Sigmoid colon (tissue), 4 donors: ENCODE measurements at regions not wholly inside any gene's neighbourhood (a gene's known extent, or its start where the extent isn't known, plus 50 kb on each side); places are given as distances from the start of the nearest gene placed in this dataset.

Experiments
- CTCF ChIP-seq, 4 experiments: fragments of 450-650 bp in 3 of 4; fragments of 200-600 bp in 1 of 4; IDR thresholded peaks; one replicate each; pipeline ENCODE4 v1.5.1; 2016 to 2019; ENCODE audit warnings: antibody characterized with exemption in 4 of 4, mild to moderate bottlenecking in 3 of 4, moderate library complexity in 2 of 4
- POLR2A ChIP-seq, 2 donors: fragments of 450-650 bp; IDR thresholded peaks; one replicate each; pipeline ENCODE4 v1.6.1; 2016; ENCODE audit warnings: antibody characterized with exemption in 2 of 2, mild to moderate bottlenecking in 2 of 2, moderate library complexity in 2 of 2
- POLR2AphosphoS5 ChIP-seq, 4 donors: sonication (generic); formaldehyde crosslinking; IDR thresholded peaks; one replicate each; pipeline ENCODE4 v1.6.1; 2017; ENCODE audit warnings: antibody characterized with exemption in 4 of 4

- TF ChIP-seq CTCF (IDR thresholded peaks at IDR 0.05) (no peak), POLR2AphosphoS5 (IDR thresholded peaks at IDR 0.05) (no peak), POLR2A (IDR thresholded peaks at IDR 0.05) (no peak)
These were observed 59.5 kb upstream of the SLC7A1 start for GRCh38 chr13:29654843-29655547.
